ENCODE measurements at regions not wholly inside any gene's neighbourhood (a gene's known extent, or its start where the extent isn't known, plus 50 kb on each side); places are given as distances from the start of the nearest gene placed in this dataset.

DNA sequence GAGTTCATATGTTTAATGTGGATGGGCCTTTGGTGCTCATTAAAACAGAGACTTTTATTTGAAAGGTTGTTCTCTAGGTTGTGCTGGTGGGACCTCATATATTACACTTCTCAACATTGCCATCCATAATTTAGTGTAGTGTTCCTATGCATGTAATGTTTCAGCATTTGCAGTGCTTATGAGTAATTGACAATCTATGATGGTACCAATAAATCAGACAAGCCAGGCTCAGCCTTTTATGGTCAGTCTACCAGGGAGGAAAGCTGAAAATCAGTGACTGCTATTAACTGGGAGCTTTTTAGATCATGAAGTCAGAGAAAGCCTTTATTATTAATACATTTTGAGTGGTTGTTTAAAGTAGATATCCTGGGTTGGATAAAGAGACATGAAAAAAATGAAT is 120.1 kb upstream of the SLC28A3 start:
- H3K27me3 ChIP-seq (ENCODE audit: control insufficient read depth in 1 of 2, insufficient read depth in 1 of 2, low read length in 2 of 2) = no peaks in the 10 kb centered on the region
- H3K14ac ChIP-seq (ENCODE audit: low read length in 2 of 2) = no peak overlapping the region
- H2AFZ ChIP-seq (ENCODE audit: low read depth, low read length) = no peak overlapping the region
- H3K4me1 ChIP-seq (ENCODE audit: control insufficient read depth, insufficient read depth, low read depth, low read length) = no peaks in the 10 kb centered on the region
- no peak overlapping the region for H3K18ac ChIP-seq (ENCODE audit: low read depth in 1 of 2, low read length in 2 of 2)
- DNase-seq = no peak
- no peak overlapping the region for H2BK15ac ChIP-seq (ENCODE audit: low read depth, poor library complexity, severe bottlenecking)
- no peak overlapping the region for H2BK120ac ChIP-seq (ENCODE audit: low read depth, low read length)
- no peak overlapping the region for H3K27ac ChIP-seq (ENCODE audit: low read length, poor library complexity, severe bottlenecking)
- no peak overlapping the region for H4K8ac ChIP-seq (ENCODE audit: low read length)
- no peaks in the 10 kb centered on the region for H3K79me1 ChIP-seq (replicated peaks; ENCODE audit: low read length, poor library complexity, severe bottlenecking)
- H3K4ac ChIP-seq (ENCODE audit: low read depth in 1 of 2, low read length in 2 of 2) = no peak overlapping the region
- no peak overlapping the region for H2AK5ac ChIP-seq (ENCODE audit: low read length, severe bottlenecking)
- no peak overlapping the region for H3K9ac ChIP-seq (ENCODE audit: low read length)
- no peaks in the 10 kb centered on the region for H3K36me3 ChIP-seq (ENCODE audit: control insufficient read depth in 1 of 2, insufficient read depth in 2 of 2, low read depth in 1 of 2, low read length in 2 of 2)
- H2BK12ac ChIP-seq (ENCODE audit: low read length in 2 of 2) = no peak overlapping the region
- H3K4me3 ChIP-seq (ENCODE audit: insufficient read depth in 1 of 2, low read depth in 1 of 2, low read length in 2 of 2) = no peak overlapping the region
- H3K9me3 ChIP-seq (ENCODE audit: control insufficient read depth, low read length) = no peaks in the 10 kb centered on the region
- H2BK5ac ChIP-seq (ENCODE audit: low read depth, low read length, poor library complexity, severe bottlenecking) = no peak overlapping the region
- no peak overlapping the region for H3K4me2 ChIP-seq (ENCODE audit: low read length, poor library complexity, severe bottlenecking)
- no peak overlapping the region for H3K23ac ChIP-seq (ENCODE audit: low read length in 2 of 2)
- H4K91ac ChIP-seq (ENCODE audit: low read length) = no peak overlapping the region

DNA sequence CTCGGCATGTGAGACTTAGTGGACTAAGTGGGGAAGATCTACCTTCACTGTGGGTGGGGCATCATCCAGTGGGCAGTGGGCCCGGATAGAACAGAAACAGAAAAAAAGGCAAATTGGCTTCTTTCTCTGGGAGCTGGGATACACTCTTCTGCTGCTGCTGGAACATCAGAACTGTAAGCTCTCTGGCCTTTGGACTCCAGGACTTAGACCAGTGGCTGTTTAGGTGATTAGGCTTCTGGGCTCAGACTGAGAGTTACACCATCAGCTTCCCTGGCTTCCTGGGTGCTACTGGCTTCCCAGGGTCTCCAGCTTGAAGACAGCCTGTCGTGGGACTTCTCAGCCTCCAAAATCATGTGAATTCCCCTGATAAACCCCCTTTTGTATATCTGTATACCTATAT is 122.7 kb upstream of the SLC28A3 start:
- 78% methylated on average over 3 of the region's 3 CpGs for WGBS
- Histone ChIP-seq H3K4me1 (ENCODE audit: control insufficient read depth, insufficient read depth, low read depth, low read length) (peaks cover 3% of the 10 kb centered on the region), H2AK5ac (ENCODE audit: low read length, severe bottlenecking) (no peak overlapping the region), H3K9ac (ENCODE audit: low read length) (no peak overlapping the region), H2BK5ac (ENCODE audit: low read depth, low read length, poor library complexity, severe bottlenecking) (no peak overlapping the region), H3K18ac (ENCODE audit: low read depth in 1 of 2, low read length in 2 of 2) (no peak overlapping the region), H3K4me2 (ENCODE audit: low read length, poor library complexity, severe bottlenecking) (no peak overlapping the region), H3K14ac (ENCODE audit: low read length in 2 of 2) (no peak overlapping the region), H3K23ac (ENCODE audit: low read length in 2 of 2) (no peak overlapping the region), H3K36me3 (ENCODE audit: control insufficient read depth in 1 of 2, insufficient read depth in 2 of 2, low read depth in 1 of 2, low read length in 2 of 2) (no peaks in the 10 kb centered on the region), H2BK15ac (ENCODE audit: low read depth, poor library complexity, severe bottlenecking) (no peak overlapping the region), H3K27me3 (ENCODE audit: control insufficient read depth in 1 of 2, insufficient read depth in 1 of 2, low read length in 2 of 2) (no peaks in the 10 kb centered on the region), H3K4me3 (ENCODE audit: insufficient read depth in 1 of 2, low read depth in 1 of 2, low read length in 2 of 2) (no peak overlapping the region), H4K8ac (ENCODE audit: low read length) (no peak overlapping the region), H2BK12ac (ENCODE audit: low read length in 2 of 2) (no peak overlapping the region), H3K9me3 (ENCODE audit: control insufficient read depth, low read length) (no peaks in the 10 kb centered on the region), H4K91ac (ENCODE audit: low read length) (no peak overlapping the region), H3K27ac (ENCODE audit: low read length, poor library complexity, severe bottlenecking) (no peak overlapping the region), H3K4ac (ENCODE audit: low read depth in 1 of 2, low read length in 2 of 2) (no peak overlapping the region), H3K79me1 (replicated peaks; ENCODE audit: low read length, poor library complexity, severe bottlenecking) (no peaks in the 10 kb centered on the region), H2AFZ (ENCODE audit: low read depth, low read length) (no peak overlapping the region), H2BK120ac (ENCODE audit: low read depth, low read length) (no peak overlapping the region)
- no peak for DNase-seq

DNA sequence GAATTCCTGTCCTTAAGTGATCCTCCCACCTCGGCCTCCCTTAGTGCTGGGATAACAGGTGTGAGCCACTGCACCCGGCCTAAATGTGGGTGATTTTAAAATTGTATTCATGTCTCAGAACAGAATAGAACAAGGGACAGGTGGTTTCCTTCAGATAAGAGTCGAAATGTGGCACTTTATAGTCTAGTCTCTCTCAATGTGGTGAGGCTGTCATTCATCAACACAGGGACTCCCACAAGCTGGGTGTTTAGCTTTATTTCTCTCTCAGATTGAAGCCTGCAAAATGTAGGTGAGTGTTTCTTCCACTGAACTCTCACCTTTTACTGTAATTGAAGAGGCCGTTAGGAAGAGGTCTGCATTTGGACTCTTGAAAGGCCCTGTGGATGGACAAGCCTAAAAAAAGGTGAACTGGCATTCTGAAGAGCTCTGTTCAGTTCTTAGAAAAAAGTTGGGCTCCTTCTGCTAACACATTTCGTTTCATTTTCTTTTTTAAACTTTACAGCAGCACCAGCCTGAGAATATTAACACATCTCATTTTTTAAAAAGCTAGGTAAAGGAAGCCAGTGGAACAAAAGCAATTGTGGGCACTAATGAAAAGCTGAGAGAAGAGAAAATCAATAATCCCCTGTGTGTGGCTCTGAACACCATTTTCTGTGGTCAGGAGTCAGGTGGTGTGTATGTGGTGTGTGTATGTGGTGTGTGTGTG is 126.2 kb upstream of the SLC28A3 start:
- no peak overlapping the region for H2BK5ac ChIP-seq (ENCODE audit: low read depth, low read length, poor library complexity, severe bottlenecking)

GRCh38 chr9:84471816-84472215 is 131.3 kb upstream of the SLC28A3 start:
- Histone ChIP-seq H2AFZ (ENCODE audit: low read depth, low read length) (no peak overlapping the region), H2BK5ac (ENCODE audit: low read depth, low read length, poor library complexity, severe bottlenecking) (no peak overlapping the region), H4K8ac (ENCODE audit: low read length) (no peak overlapping the region), H2BK15ac (ENCODE audit: low read depth, poor library complexity, severe bottlenecking) (no peak overlapping the region), H3K9me3 (ENCODE audit: control insufficient read depth, low read length) (peaks cover 7% of the 10 kb centered on the region), H3K79me1 (replicated peaks; ENCODE audit: low read length, poor library complexity, severe bottlenecking) (no peaks in the 10 kb centered on the region), H3K23ac (ENCODE audit: low read length in 2 of 2) (no peak overlapping the region), H3K27me3 (ENCODE audit: control insufficient read depth in 1 of 2, insufficient read depth in 1 of 2, low read length in 2 of 2) (no peaks in the 10 kb centered on the region), H3K4me3 (ENCODE audit: insufficient read depth in 1 of 2, low read depth in 1 of 2, low read length in 2 of 2) (no peak overlapping the region), H3K4ac (ENCODE audit: low read depth in 1 of 2, low read length in 2 of 2) (no peak overlapping the region), H3K4me2 (ENCODE audit: low read length, poor library complexity, severe bottlenecking) (no peak overlapping the region), H3K18ac (ENCODE audit: low read depth in 1 of 2, low read length in 2 of 2) (no peak overlapping the region), H3K14ac (ENCODE audit: low read length in 2 of 2) (no peak overlapping the region), H2AK5ac (ENCODE audit: low read length, severe bottlenecking) (no peak overlapping the region), H3K4me1 (ENCODE audit: control insufficient read depth, insufficient read depth, low read depth, low read length) (peaks cover 3% of the 10 kb centered on the region), H3K27ac (ENCODE audit: low read length, poor library complexity, severe bottlenecking) (no peak overlapping the region), H3K36me3 (ENCODE audit: control insufficient read depth in 1 of 2, insufficient read depth in 2 of 2, low read depth in 1 of 2, low read length in 2 of 2) (no peaks in the 10 kb centered on the region), H4K91ac (ENCODE audit: low read length) (no peak overlapping the region), H2BK12ac (ENCODE audit: low read length in 2 of 2) (no peak overlapping the region), H2BK120ac (ENCODE audit: low read depth, low read length) (no peak overlapping the region), H3K9ac (ENCODE audit: low read length) (no peak overlapping the region)
- WGBS = 82% methylated on average over 1 of the region's 2 CpGs
- no peak for DNase-seq

More for the DNA sequence above, 126.2 kb upstream of the SLC28A3 start:
- Histone ChIP-seq H4K8ac (ENCODE audit: low read length) (no peak overlapping the region), H3K9ac (ENCODE audit: low read length) (no peak overlapping the region), H3K9me3 (ENCODE audit: control insufficient read depth, low read length) (no peaks in the 10 kb centered on the region), H4K91ac (ENCODE audit: low read length) (no peak overlapping the region), H2BK12ac (ENCODE audit: low read length in 2 of 2) (no peak overlapping the region), H3K4ac (ENCODE audit: low read depth in 1 of 2, low read length in 2 of 2) (no peak overlapping the region), H3K27ac (ENCODE audit: low read length, poor library complexity, severe bottlenecking) (no peak overlapping the region), H3K4me1 (ENCODE audit: control insufficient read depth, insufficient read depth, low read depth, low read length) (peaks cover 3% of the 10 kb centered on the region), H3K36me3 (ENCODE audit: control insufficient read depth in 1 of 2, insufficient read depth in 2 of 2, low read depth in 1 of 2, low read length in 2 of 2) (no peaks in the 10 kb centered on the region), H3K79me1 (replicated peaks; ENCODE audit: low read length, poor library complexity, severe bottlenecking) (no peaks in the 10 kb centered on the region), H2AFZ (ENCODE audit: low read depth, low read length) (no peak overlapping the region), H3K4me2 (ENCODE audit: low read length, poor library complexity, severe bottlenecking) (no peak overlapping the region), H2BK120ac (ENCODE audit: low read depth, low read length) (no peak overlapping the region), H3K23ac (ENCODE audit: low read length in 2 of 2) (no peak overlapping the region), H2BK15ac (ENCODE audit: low read depth, poor library complexity, severe bottlenecking) (no peak overlapping the region), H2AK5ac (ENCODE audit: low read length, severe bottlenecking) (no peak overlapping the region), H3K18ac (ENCODE audit: low read depth in 1 of 2, low read length in 2 of 2) (no peak overlapping the region), H3K4me3 (ENCODE audit: insufficient read depth in 1 of 2, low read depth in 1 of 2, low read length in 2 of 2) (no peak overlapping the region), H3K14ac (ENCODE audit: low read length in 2 of 2) (no peak overlapping the region), H3K27me3 (ENCODE audit: control insufficient read depth in 1 of 2, insufficient read depth in 1 of 2, low read length in 2 of 2) (no peaks in the 10 kb centered on the region)
- WGBS = 77% methylated on average over 4 of the region's 5 CpGs
- DNase-seq = no peak
